GM12875 (cell line): ENCODE measurements at regions not wholly inside any gene's neighbourhood (a gene's known extent, or its start where the extent isn't known, plus 50 kb on each side); places are given as distances from the start of the nearest gene placed in this dataset.

ENCODE experiments used
- H3K4me3 ChIP-seq: one replicate; pipeline ENCODE4 v1.5.1; 2011; ENCODE audit warnings: low read depth, low read length, control low read depth
- TF ChIP-seq, protein P1 (sequence below): IDR thresholded peaks from 2 replicates; pipeline ENCODE4 v1.5.1; 2011; ENCODE audit warnings: low read depth, mild to moderate bottlenecking, control low read depth, inconsistent platforms, low read length, moderate library complexity, borderline replicate concordance; ENCODE audit not compliant: insufficient read depth

DNA sequence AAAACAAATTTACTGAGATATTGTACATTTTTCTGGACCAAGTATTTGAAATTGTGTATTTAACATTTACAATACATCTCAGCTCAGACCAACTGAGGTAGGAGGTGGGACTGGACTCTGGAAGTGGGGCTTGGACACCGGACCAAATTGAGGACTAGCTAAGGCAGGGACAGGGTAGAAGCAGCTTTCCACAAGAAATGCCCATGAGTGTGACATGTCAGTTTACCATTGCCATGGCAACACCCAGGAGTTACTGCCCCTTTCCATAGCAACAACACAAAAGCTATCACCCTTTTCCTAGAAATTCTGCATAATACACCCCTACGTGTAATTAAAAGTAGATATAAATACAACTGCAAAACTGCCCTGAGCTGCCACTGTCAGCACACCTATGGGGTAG, 191.5 kb upstream of the ASIC2 start:
- TF ChIP-seq, protein P1, sequence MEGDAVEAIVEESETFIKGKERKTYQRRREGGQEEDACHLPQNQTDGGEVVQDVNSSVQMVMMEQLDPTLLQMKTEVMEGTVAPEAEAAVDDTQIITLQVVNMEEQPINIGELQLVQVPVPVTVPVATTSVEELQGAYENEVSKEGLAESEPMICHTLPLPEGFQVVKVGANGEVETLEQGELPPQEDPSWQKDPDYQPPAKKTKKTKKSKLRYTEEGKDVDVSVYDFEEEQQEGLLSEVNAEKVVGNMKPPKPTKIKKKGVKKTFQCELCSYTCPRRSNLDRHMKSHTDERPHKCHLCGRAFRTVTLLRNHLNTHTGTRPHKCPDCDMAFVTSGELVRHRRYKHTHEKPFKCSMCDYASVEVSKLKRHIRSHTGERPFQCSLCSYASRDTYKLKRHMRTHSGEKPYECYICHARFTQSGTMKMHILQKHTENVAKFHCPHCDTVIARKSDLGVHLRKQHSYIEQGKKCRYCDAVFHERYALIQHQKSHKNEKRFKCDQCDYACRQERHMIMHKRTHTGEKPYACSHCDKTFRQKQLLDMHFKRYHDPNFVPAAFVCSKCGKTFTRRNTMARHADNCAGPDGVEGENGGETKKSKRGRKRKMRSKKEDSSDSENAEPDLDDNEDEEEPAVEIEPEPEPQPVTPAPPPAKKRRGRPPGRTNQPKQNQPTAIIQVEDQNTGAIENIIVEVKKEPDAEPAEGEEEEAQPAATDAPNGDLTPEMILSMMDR: no peak
- no peak overlapping the region for H3K4me3 ChIP-seq

DNA sequence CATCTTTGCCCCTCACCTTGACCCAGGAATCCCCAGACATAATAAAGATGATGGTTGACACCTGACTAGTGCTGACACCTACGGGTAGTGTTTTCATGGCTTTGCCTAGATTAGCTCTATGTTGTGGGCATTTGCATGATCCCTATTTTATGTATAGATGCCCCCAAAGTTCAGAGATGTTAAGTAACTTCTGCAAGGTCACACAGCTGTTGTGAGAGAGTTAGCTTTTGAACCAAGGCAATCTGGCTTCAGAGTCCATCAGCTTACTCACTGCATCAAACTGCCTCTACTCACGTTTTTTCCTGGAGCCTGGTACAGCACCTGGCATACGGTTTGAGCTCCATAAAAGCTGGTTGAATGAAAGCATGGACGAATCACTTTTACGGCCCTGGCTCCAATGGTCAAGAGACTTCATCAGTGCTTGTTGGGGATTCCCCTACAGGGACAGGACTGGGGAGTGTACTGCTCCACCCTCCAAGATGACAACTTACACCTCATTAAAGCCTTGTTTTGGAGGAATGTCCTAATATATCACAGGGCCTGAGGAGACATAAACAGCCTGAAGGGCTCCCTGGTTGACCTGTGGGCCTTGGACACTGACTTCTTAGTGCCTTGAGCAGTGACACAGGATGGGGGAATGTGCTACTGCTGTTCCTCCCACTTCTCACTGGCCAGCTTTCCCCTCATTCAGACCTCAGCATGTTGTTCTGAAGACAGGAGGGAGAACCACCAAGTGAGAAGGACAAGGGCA, 193.2 kb upstream of the ASIC2 start:
- TF ChIP-seq, protein P1: no peak
- H3K4me3 ChIP-seq: no peak overlapping the region

DNA sequence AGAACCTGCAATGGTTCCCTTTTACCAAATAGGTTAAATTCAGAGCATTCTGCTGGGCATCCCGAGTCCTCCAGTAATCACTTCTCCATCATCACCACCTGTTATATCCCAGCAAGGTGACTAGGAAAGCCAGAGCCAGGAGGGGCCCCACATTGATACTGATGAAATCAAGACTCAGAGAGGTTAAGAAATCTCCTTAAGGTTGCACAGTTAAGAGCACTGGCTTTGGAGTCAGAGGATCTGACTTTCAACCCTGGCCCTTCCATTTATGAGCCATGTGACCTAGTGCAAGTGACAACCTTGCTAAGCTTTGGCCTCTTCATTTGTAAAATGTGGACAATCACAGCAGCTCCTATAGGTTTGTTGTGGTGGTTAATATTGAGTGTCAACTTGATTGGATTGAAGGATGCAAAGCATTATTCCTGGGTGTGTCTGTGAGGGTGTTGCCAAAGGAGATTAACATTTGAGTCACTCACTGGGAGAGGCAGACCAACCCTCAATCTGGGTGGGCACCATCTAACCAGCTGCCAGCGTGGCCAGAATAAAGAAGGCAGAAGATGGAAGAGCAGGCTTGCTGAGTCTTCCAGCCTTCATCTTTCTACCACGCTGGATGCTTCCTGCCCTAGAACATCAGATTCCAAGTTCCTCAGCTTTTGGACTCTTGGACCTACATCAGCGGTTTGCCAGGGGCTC, 194.2 kb upstream of the ASIC2 start:
- no peak overlapping the region for H3K4me3 ChIP-seq
- TF ChIP-seq, protein P1: no peak

DNA sequence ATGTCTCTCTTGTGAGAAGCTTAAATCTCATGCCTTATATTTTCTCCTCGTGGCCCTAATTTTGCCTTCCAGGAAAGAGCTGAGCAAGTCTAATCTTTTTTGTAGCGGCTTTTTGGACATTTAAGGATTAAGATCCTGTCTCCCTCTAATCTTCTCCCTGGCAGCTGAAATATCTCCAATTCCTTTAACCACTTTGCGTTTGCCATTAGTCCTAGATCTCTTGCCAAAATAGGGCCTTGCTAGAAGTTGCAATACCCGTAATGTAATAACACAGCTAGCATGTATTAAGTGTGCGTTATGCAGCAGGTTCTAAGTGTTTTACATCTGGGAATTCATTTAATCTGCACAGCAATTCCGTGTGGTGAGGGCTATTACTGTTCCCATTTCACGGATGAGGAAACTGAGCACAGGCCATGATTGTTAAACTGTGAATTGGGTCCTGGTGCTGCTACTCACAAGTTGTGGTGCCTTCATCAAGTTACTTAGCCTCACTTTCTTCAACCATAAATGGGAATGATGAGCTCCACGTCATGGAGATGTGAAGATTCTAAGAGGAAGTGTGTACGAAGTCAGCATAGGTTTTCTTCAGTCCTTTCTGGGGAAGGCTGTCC, 198.9 kb upstream of the ASIC2 start:
- TF ChIP-seq, protein P1: no peak
- no peak overlapping the region for H3K4me3 ChIP-seq

DNA sequence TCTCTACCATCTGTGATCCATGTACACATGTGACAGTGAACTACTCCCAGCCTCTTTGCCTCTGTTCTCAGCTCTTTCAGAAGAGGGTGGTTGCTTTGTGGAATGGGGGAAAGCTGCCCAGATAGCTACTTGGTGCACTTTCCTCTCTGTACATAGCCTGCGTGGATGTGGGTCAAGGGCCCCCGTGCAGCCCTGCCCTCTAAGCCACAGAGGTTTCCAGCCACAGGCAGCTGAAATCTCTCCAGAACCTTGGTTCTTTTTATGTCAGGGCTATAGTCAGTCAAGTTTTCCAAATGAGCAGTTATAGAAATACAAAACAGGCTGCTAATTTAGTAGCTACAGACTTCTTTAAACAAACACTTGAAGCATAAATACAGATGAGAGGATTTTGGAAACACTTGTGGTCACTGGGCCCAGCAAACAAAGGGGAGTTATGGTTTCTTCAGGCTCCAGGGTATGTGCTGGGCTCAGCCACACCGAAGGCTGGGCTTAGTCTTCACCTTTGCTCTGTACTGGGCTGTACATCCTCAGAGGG, 199.7 kb upstream of the ASIC2 start:
- no peak overlapping the region for H3K4me3 ChIP-seq
- TF ChIP-seq, protein P1: no peak

DNA sequence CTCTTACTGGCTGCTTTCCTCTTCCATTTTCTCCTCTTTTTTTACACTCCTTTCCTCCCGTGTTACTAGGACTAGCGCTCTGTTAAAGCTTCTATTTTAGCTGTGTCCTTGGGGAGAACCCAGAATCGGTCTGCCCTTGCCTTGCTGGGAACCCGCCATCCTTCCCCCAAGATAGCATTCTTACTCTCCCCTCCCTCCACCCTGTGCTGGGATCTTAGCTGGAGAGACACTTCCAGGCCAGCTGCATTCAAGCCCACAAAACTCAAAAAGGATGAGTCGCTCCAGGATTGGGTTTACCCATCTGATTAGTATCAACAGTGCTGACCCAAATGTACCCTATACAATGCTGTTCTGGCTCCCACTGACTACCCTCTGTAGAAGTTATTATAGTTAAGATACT, 200.5 kb upstream of the ASIC2 start:
- no peak overlapping the region for H3K4me3 ChIP-seq
- TF ChIP-seq, protein P1: no peak
